Stimulated activated naive CD8-positive, alpha-beta T cell treated with anti-CD3 and anti-CD28 coated beads, Interleukin-15, amount 100 ng/mL, for 72 hours (primary cell): ENCODE measurements at regions not wholly inside any gene's neighbourhood (a gene's known extent, or its start where the extent isn't known, plus 50 kb on each side); places are given as distances from the start of the nearest gene placed in this dataset.

ENCODE experiments used
- ATAC-seq: fragments of 150-1000 bp; cut with Tn5 transposase; 2 replicates; pipeline ENCODE4 v1.10.0; 2021; ENCODE audit warnings: mild to moderate bottlenecking, moderate library complexity
- DNase-seq, 2 donors: peaks; one replicate each; pipeline ENCODE4 v3.0.0; 2021 to 2022
- H3K27ac Mint-ChIP-seq, 2 donors: one replicate each; pipeline ENCODE4 v1.8.0; 2022; ENCODE audit warnings: mild to moderate bottlenecking in 2 of 2, mixed read lengths in 2 of 2, moderate library complexity in 2 of 2
- H3K27me3 Mint-ChIP-seq: one replicate; pipeline ENCODE4 v1.8.0; 2022; ENCODE audit warnings: mixed read lengths
- H3K4me1 Mint-ChIP-seq: one replicate; pipeline ENCODE4 v1.8.0; 2022; ENCODE audit warnings: mild to moderate bottlenecking, mixed read lengths
- H3K4me3 Mint-ChIP-seq, 2 donors: one replicate each; pipeline ENCODE4 v1.8.0; 2022; ENCODE audit warnings: mild to moderate bottlenecking in 2 of 2, mixed read lengths in 2 of 2, moderate library complexity in 1 of 2
- H3K9me3 Mint-ChIP-seq, 2 donors: one replicate each; pipeline ENCODE4 v1.8.0; 2022; ENCODE audit warnings: mixed read lengths in 2 of 2

DNA sequence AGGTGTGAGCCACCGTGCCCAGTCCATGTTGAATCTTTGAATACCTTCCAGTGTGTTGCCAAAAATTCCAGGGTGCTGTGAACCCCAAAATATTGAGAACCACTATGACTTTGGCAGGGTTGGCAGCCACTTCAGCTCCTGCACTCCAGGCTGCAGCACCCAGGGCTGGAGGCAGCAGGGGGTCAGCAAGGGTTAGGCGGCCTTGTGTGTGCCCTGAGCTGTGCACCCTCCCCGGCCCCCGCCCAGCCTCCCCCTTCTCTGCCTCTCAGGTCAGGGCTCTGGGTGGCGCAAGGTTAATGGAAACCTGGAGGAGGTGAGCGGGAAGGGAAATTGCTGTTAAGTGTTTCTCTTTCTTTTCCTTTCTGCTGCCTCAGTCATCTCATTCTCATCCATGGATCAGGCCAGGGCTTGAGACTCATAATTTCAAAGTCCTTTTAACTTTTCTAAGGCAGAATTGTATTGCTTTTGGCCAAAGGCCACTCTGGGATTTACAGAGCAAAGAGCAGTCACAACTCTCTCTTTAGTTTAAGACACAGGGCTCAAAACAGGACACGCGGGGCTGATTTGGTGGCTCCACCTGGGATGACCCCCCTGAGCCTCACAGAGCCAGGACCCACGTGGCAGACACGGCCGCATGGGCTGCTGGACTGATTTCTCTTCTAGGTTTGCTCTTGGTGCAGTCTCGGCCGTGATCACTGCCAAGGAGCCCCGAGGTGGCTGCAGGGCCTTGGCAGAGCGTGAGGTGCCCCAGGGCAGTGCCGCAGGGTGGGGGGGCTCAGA lies 212.3 kb downstream of the PTPRU start:
- no peak for ATAC-seq
- Mint-ChIP-seq H3K4me1 (no peaks in the 10 kb centered on the region), H3K4me3 (no peak overlapping the region), H3K27ac (no peak overlapping the region), H3K9me3 (no peaks in the 10 kb centered on the region), H3K27me3 (peaks cover 17% of the 10 kb centered on the region)
- no peak for DNase-seq

DNA sequence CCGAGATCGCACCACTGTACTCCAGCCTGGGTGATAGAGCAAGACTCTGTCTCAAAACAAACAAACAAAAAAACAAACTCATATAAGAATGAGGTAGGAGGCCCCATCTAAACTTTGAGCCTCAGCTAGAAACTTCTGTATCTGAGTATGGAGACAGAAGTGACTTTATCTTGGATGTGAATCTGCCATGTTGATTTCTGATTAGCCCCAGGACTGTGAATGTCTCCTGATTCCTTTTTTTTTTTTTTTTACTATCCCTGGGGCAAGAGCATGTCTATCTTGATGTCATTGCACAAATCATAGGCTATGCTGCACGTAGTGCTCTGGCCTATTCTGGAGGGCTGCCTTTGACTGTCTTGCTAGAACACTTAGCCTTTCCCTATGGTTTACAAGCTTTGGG lies 211.0 kb downstream of the PTPRU start:
- peaks cover 28% of the 10 kb centered on the region for H3K27me3 Mint-ChIP-seq
- DNase-seq (no peak), ATAC-seq (no peak)
- no peak overlapping the region for H3K27ac Mint-ChIP-seq
- H3K9me3 Mint-ChIP-seq, result no peaks in the 10 kb centered on the region
- H3K4me1 Mint-ChIP-seq, result no peaks in the 10 kb centered on the region
- H3K4me3 Mint-ChIP-seq, result no peak overlapping the region

DNA sequence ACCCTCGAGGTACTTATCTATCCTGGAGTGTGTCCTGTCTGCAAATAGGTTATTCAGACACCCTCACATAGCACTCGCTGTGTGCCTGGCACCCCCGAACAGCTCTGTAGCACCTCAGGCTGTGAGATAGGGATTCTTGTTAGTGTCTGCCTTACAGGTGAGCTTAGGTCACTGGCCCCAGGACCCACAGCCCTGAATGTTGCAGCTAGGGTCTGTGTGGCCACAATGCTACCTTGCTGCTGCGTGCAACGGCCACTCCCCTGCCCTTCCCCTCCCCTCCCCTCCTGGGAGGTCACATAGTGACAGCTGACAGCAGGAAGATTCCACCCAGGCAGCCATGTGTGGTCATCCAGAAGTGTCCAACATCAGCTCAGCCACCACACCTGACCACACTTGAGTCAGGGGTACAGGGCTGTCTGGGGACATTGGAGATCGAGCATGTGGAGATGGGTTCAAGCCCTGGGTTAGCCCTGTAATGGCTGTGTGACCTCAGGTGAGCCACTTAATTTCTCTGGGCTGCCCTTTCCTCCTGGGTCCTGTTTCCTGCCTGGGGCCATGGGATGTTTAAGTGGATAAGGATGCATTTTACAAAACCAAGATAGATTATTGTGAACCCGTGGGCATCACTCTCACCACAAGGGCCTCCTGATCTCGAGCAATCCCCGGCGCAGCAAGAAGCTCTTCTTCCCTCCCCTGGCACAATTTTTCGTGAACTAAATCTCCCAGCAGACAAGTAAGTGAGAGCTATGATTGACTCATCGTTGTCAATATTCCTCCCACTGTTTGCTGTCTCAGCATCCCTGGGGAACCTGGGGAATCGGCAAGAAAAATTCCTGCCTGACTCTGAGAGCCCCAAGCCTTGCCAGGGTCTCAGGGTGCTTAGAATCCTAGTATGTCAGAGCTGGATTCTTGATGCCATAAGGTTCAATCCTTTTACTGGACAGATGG lies 208.7 kb downstream of the PTPRU start:
- Mint-ChIP-seq H3K27me3 (peaks cover 34% of the 10 kb centered on the region), H3K4me3 (no peak overlapping the region), H3K4me1 (no peaks in the 10 kb centered on the region), H3K27ac (no peak overlapping the region), H3K9me3 (no peaks in the 10 kb centered on the region)
- ATAC-seq (no peak), DNase-seq (no peak)

DNA sequence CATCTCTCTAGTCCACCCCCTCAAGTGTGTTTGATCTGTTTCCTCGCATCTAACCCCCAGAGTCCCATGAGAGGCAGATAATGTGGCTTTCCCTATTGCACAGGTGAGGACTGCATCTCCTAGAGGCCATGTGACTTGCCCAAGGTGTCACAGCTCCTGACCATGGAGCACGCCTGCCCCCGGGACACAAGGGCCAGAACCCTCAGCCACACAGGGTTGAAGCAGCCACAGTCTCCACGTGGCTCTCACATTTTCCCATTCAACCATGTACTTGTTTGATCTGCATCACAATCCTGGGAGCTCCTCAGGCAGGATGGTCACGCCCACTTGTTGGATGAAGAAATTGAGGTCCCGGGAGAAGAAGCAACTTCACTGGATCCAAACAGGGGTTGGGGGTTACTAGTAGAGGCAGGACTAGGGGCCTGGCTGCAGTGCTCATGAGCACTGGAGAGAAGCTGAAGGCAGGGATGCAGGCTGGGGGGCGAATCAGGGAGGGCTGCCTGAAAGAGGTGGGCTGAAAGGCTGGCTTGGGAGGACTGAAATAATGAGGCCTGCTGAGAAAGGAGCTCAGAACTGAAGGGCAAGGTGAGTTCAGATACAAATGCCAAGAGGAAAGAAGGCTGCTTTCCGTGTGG lies 207.9 kb downstream of the PTPRU start:
- no peak for DNase-seq
- Mint-ChIP-seq H3K9me3 (no peaks in the 10 kb centered on the region), H3K4me3 (no peak overlapping the region), H3K27me3 (peaks cover 43% of the 10 kb centered on the region), H3K4me1 (no peaks in the 10 kb centered on the region), H3K27ac (no peak overlapping the region)
- ATAC-seq, result no peak

DNA sequence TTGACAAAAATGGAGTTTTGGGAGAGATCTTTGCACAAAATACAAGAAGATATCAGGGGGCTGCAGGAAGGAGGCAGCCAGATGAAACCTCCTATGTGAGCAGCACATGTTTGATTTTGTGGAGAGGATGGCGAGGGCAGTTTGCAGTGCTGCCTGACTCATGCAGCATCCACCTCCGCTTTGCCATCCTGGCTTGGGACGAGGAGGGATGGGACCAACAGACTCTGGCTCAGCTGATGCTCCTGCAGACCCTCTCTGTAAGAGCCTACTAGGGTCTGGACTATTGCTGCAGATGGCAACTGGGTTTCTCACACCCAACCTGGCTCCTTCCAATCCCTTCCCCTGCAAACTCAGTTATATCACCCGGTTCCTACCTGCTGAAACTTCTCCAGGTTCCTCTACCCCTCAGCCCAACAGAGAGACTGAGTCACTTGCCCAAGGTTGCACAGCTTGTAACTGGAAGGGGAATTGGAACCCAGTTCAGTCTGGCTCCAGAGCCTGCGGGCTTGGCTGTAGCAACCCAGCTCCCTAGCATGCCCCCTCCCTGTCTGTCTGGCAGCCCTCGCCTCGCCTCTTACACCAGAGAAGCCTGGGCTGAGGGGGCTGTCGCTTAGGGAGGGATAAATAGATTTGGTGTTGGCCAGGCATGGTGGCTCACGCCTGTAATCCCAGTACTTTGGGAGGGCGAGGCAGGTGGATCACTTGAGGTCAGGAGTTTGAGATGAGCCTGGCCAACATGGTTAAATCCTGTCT lies 205.8 kb downstream of the PTPRU start:
- no peak overlapping the region for H3K4me3 Mint-ChIP-seq
- H3K9me3 Mint-ChIP-seq, result no peaks in the 10 kb centered on the region
- DNase-seq, result no peak
- H3K27ac Mint-ChIP-seq, result no peak overlapping the region
- peaks cover 58% of the 10 kb centered on the region for H3K27me3 Mint-ChIP-seq
- no peaks in the 10 kb centered on the region for H3K4me1 Mint-ChIP-seq
- ATAC-seq, result no peak

DNA sequence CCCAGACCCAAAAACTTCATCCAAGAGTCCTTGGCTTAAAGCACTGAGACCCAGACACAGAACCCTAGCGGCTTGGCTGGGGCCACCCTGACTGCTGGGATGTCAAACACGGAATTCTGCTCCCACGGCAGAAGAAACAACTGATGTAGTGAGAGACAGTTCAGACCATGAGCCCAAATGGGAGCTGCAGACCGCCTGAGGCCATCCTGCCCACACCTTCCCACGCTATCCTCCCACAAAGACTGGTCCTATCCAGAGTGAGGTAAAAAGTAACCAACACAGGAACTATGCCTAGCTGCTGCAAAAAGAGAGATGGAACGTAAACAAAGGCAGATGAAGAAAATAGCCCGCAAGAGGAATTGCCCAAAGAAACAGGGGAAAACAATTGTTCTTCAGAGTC lies 203.3 kb downstream of the PTPRU start:
- DNase-seq (no peak), ATAC-seq (no peak)
- H3K4me3 Mint-ChIP-seq, result no peak overlapping the region
- no peak overlapping the region for H3K27ac Mint-ChIP-seq
- no peaks in the 10 kb centered on the region for H3K9me3 Mint-ChIP-seq
- peaks cover 51% of the 10 kb centered on the region for H3K27me3 Mint-ChIP-seq
- no peaks in the 10 kb centered on the region for H3K4me1 Mint-ChIP-seq

DNA sequence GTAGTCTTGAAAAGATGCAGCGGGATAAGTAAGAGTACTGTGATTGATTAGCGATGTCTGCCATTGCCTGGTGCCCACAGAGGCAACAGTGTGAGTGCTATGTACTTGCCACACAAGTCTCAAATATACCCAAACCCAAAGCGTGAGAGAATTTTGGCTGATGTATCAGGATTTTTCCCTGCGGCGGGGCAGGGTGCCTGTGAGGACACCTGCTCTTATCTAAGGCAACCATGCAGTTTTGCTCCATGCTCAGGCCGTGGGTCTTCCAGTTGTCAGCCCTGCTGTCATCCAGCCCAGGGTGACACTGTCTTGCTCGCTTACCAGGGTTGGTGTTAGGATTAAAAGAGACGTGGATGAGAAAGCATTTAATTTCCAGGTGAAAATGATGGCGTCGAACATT lies 202.7 kb downstream of the PTPRU start:
- Mint-ChIP-seq H3K27ac (no peak overlapping the region), H3K4me3 (no peak overlapping the region), H3K4me1 (no peaks in the 10 kb centered on the region), H3K9me3 (no peaks in the 10 kb centered on the region), H3K27me3 (peaks cover 45% of the 10 kb centered on the region)
- no peak for DNase-seq
- ATAC-seq, result no peak

DNA sequence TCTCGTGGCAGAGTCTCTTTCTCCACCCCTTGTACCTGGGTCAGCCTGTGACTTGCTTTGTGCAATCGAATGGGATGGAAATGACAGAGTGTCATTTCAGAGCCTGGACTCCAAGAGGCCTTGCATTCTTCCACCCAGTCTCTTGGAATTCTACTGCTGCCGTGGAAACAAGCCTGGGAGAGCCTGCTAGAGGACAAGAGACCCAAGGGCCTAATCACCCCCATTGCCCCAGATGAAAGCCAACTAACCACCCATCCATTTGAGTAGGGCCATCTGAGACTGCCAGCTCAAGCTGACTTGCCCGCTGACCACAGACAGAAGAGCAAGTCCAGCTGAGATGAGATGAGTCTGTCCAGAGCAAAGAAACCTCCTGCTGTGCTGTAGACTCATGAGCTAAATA lies 201.6 kb downstream of the PTPRU start:
- no peak for DNase-seq
- Mint-ChIP-seq H3K9me3 (no peaks in the 10 kb centered on the region), H3K4me1 (no peaks in the 10 kb centered on the region), H3K27me3 (peaks cover 36% of the 10 kb centered on the region), H3K27ac (no peak overlapping the region), H3K4me3 (no peak overlapping the region)
- ATAC-seq, result no peak

DNA sequence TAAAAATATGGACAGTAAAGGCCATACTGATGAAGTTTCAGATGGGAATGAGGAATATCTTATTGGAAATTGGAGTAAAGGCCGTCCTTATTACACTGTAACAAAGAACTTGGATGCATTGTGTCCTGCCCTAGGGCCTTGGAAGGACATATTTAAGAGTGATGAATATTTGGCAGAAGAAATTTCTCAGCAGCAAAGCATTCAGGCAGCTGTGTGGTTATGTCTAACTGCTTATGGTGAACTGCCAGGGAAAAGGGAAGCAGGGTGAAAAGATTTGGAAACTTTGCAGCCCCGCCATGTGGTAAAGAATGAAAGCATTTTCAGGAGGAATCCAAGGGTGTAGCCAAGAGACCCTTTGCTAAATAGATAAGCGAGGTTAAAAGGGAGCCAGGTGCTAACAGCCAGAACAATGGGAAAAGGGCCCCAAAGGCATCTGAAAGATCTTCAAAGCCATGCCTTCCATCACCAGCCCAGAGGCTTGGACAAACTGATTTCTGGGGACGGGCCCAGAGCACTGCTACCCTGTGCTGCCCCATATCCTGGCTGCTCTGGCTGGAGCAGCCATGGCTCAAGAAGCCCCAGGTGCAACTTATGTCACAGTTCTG lies 200.0 kb downstream of the PTPRU start:
- DNase-seq (no peak), ATAC-seq (no peak)
- Mint-ChIP-seq H3K9me3 (peaks cover 0 to 12% of the 10 kb centered on the region in 2 donors), H3K27ac (no peak overlapping the region), H3K27me3 (peaks cover 36% of the 10 kb centered on the region), H3K4me3 (no peak overlapping the region), H3K4me1 (no peaks in the 10 kb centered on the region)

DNA sequence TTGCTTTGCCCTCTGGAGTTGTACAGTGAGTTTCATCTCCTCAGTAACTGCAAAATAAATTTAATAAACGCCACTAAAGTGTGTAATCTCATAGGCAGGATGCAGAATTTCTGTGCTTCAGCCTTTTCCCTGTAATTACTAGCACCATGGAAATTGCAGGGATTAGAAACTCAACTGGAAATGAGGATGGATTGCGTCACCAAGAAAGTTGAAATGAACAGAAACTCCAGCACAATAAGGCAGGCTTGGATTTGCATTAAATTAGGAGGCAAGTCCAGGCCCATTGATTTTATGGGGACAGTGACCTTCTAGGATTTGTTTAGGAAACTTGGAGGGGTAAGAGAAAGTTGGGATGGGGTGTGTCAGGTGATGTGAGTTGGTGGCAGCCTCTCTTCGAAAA lies 197.5 kb downstream of the PTPRU start:
- Mint-ChIP-seq H3K4me1 (no peaks in the 10 kb centered on the region), H3K9me3 (peaks cover 4 to 34% of the 10 kb centered on the region in 2 donors), H3K27ac (no peak overlapping the region), H3K27me3 (peaks cover 30% of the 10 kb centered on the region), H3K4me3 (no peak overlapping the region)
- no peak for DNase-seq
- ATAC-seq, result no peak

DNA sequence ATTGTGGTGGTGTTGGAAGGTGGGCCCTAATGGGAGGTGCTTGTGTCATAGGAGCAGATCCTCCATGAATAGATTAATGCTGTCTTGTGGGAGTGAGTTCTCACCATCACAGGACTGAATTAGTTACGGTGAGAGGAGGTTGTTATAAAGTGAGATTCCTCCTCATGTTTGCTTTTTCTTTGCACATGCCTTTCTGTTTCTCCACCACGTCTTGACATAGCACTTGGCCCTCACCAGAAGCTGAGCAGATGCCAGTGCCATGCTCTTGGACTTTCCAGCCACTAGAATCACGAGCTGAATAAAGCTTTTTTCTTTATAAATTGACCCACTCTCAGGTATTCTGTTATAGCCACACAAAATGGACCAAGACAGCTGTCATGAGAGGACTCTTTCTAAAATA lies 194.8 kb downstream of the PTPRU start:
- no peak overlapping the region for H3K4me3 Mint-ChIP-seq
- DNase-seq, result no peak
- no peak for ATAC-seq
- H3K4me1 Mint-ChIP-seq, result no peaks in the 10 kb centered on the region
- peaks cover 4 to 34% of the 10 kb centered on the region in 2 donors for H3K9me3 Mint-ChIP-seq
- peaks cover 25% of the 10 kb centered on the region for H3K27me3 Mint-ChIP-seq
- H3K27ac Mint-ChIP-seq, result no peak overlapping the region

DNA sequence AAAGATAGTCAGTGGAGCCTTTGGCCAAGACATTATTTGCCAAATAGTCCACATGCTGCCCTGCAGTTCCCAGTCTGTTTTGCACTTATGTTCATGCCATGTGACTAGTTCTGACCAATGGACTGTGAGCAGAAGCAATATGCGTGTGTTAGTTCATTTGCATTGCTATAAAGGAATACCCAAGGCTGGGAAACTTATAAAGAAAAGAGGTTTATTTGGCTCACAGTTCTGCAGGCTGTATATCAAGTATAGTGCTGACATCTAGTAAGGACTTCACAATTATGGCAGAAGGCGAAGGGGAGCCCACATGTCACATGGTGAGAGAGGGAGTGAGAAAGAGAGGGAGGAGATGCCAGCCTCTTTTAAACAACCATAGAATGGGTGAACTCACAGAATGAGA lies 193.3 kb downstream of the PTPRU start:
- no peak for DNase-seq
- Mint-ChIP-seq H3K27me3 (peaks cover 26% of the 10 kb centered on the region), H3K9me3 (peaks cover 4 to 34% of the 10 kb centered on the region in 2 donors), H3K4me1 (no peaks in the 10 kb centered on the region), H3K4me3 (no peak overlapping the region), H3K27ac (no peak overlapping the region)
- no peak for ATAC-seq

DNA sequence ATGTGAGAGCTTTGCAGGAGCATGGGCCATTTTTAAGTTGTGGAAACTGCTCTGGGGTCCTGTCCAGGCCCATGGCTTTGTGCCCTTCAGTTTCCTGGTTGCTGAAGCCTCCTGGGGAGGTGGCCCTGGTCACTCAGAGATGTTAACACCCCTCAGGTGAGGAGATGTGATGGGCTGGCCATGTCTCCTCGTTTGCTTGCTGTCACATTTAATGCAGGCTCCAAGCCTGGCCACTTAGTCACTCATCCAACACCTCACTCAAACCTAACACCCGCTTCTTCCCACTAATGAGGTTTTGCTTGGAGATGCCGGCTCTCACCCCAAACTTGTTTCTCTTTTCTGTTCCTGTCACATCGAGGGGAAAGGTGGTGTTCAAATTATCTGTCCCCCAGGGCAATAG lies 192.7 kb downstream of the PTPRU start:
- H3K27me3 Mint-ChIP-seq, result peaks cover 32% of the 10 kb centered on the region
- peaks cover 4 to 34% of the 10 kb centered on the region in 2 donors for H3K9me3 Mint-ChIP-seq
- ATAC-seq (no peak), DNase-seq (no peak)
- no peak overlapping the region for H3K4me3 Mint-ChIP-seq
- H3K4me1 Mint-ChIP-seq, result no peaks in the 10 kb centered on the region
- no peak overlapping the region for H3K27ac Mint-ChIP-seq

DNA sequence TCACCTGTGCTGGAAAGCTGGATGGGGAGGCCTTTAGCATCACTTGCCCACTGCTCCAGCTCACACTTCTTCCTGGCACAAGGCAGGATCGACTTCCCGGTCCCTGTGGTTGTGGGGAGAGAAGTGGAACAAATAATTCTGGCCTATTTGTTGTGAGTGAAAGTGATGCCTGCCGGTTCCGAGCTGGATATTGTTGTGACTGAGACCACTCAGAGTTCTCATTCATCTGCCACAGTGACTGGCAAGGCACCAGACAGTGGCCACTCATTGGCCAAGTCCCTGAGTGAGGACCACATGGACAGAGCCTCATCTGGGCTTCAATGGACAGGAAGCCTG lies 191.9 kb downstream of the PTPRU start:
- no peak overlapping the region for H3K4me3 Mint-ChIP-seq
- no peak for ATAC-seq

More for the DNA sequence above, 191.9 kb downstream of the PTPRU start:
- H3K9me3 Mint-ChIP-seq, result peaks cover 4 to 34% of the 10 kb centered on the region in 2 donors
- no peaks in the 10 kb centered on the region for H3K4me1 Mint-ChIP-seq
- no peak for DNase-seq
- no peak overlapping the region for H3K27ac Mint-ChIP-seq
- H3K27me3 Mint-ChIP-seq, result peaks cover 40% of the 10 kb centered on the region
